GOT3 (cell line): ENCODE measurements at regions not wholly inside any gene's neighbourhood (a gene's known extent, or its start where the extent isn't known, plus 50 kb on each side); places are given as distances from the start of the nearest gene placed in this dataset.
A peak's percentile ranks its signal among the peaks of the same experiment; 100 is the strongest.
"Not testable (repeated sequence)": the region's sequence is repeated elsewhere in the genome, so short reads cannot be mapped to it uniquely, and the experiment has no call there.

Source experiments
- DNase-seq: peaks from one replicate; lab custom pipeline; 2025; ENCODE audit warnings: mixed read lengths; lab: John Stamatoyannopoulos, UW

- no peak for DNase-seq
Measured at GRCh38 chr11:86749821-86750401, 50.4 kb upstream of the PRSS23 start.

DNA sequence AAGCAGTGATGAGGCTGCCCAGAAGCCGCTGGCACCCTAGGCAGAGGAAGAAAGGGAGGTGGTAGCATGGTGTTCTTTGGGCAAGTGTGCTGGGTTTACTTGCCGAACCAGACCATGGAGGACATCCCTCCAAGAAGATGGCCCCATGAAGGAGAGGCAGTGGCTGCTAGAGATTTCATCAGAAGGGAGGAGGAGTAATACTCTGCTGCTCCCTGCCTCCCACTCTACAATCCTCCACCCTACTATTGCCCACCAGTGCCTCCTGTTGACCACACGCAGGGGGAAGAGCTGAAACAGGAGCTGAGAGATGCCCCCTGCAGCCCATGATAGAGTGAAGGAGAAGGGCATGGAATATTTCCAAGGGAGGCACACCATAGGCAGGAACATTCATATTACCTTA, 51.0 kb upstream of the PRSS23 start:
- no peak for DNase-seq

GRCh38 chr11:86748296-86748695, 52.0 kb upstream of the PRSS23 start:
- no peak for DNase-seq

- DNase-seq: no peak
Measured at GRCh38 chr11:86747801-86748200, 52.5 kb upstream of the PRSS23 start.

DNA sequence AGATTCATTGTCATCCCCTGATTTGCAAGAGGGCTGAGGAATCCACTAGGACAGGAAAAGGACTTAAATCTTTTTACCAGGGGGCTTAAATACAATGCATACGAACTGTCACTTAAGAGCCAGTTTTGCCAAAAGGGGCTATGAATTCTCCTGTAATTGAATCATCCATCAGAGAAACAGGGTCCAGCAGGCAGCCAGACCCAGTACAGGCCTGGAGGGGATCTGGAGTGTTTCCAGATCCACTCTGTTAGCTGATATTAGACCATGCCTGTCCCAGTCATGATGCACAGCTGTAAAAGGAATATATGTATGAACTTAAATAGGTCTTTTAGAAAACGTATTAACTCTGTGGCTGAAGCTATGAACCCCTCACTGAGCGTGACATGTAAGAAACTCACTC, 53.8 kb upstream of the PRSS23 start:
- no peak for DNase-seq

DNA sequence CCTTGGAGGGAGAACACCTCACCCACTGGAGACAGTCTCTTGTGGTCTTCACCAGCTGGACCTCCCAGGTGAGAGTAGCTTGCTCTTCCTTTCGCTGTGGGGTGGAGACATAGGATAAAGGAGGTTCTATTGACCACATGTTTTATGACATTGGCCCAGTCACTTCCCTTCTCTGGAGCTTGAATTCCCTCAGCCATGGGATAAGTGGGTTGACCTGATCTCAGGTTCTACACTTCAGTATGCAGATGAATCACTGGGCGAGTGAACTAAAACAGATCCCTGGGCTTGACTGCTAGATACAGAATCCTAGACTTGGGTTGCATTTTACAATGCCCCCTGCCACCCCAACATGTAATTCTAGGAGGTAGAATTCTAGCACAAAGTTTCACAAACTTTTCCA, 54.8 kb upstream of the PRSS23 start:
- DNase-seq: no peak

GRCh38 chr11:86743223-86744118, 56.9 kb upstream of the PRSS23 start:
- DNase-seq: peak; percentile 28

DNA sequence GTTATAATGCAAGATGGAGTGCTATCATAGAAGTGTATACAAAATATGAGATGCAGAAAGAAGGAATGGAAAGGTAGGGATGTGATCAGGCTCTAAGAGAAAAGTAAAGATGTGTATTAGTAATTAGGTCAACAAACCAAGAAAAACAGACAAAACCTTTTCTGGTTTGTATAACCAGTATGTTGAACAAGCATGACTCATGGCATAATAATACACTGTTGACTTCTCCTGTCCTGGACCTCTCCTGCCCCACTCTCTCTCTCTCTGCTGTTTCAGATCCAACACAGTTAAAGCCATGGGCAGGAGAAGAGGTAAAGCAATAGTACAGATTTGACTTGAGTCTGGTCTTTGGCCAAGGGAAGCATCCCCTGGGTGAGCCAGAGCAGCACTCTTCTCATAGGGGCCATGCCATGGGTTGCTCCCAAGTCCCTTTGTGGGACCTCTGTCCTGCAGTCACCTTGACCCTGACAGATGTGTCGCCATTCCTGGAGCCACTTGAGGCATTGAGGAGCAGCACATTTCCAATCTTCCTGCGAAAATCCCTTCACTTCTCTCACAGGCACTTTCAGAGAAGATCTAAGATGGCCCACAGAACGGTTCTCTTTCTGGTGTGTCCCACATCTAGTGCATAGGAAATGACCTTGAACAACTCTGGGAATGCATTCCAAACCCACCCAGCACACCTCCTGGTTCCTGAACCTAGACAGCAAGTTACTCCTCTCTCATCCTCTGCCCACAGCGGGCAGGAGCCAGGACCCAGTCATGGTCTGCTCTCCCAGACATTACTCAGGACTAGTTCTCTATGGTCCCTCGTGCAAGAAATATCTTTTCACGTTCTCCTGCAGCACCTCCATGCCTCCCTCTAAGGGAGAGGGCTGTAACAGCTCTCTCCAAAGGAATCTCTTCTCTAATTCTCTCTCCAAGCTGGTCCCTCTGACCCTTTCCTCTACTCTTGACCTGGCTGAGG, 58.2 kb upstream of the PRSS23 start:
- DNase-seq: no peak

GRCh38 chr11:86741484-86741835, 58.9 kb upstream of the PRSS23 start:
- no peak for DNase-seq

DNA sequence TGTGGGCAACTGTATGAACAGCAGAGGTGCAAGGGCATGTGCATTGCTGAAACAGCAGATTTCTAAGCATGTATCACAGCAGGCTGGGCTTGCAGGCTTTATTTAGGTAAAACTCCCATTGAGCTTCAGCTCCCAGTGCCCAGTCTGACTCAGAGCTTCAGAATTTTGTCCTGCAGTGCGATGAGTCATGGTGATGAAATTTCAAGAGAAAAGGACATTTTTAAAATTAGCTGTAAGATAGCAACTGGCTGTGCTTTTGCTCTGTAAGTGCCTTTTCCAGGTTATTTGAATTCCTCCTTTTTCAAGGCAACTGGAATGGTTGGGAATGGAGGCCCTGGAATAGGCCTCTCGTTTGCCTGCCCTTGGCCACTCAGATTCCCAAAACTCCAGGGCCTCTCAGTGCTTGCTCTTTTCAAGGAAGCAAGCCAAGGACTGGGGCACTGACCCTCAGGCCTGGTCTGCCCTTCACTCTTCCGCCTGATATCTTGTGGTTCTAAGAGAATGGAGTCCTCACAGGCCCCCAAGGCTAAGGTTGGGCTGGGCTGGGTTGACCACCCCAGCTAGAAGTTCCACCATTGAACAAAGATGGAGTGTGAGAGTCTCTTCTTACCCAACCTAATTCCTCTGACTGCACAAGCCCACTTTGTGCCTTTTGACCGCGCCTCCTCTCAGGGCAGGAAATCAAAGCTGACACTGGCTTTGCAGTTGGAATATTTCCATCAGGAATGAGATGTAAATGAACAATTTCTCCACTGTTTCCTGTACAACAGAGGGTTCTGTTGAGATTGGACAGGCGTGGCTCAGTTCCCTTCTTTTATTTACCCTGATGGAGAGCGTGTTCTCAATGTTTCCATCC, 59.5 kb upstream of the PRSS23 start:
- no peak for DNase-seq

DNA sequence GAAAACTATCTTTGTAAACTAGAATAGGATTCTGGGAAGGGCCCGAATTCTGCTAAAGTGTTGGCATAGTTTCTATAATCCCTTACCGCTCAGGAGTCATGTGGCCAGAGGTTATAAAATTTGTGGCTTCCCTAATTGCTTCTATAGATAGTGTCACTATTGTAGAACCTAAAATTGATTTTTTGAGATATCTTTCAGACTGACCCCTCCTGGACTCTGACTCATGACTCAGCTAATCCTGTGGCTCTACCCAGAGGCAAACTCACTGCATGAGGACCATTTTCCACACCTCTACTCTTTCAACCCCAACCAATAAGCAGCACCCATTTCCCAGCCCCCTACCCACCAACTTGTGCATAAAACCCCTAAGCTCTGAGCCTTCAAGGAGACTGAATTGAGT, 61.8 kb upstream of the PRSS23 start:
- DNase-seq: no peak

GRCh38 chr11:86737737-86738136, 62.6 kb upstream of the PRSS23 start:
- no peak for DNase-seq

DNA sequence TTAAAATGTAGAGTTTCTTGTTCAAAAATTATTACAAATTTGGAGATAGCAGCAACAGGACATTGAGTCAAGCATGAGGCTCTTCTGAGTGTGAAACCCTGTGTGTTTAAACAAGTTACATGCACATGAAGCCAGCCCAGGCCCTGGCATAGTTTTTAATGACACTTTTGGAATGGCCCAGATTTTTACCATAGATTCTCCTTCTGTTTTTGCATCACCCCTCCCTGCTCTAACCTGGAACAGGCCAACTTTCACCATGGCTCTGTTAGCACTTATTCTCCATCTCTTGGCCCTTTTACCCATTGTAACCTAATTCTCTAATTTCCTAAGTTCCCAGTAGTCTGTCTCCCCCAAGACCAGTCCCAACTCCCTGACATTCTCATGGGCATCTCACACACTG, 63.1 kb upstream of the PRSS23 start:
- DNase-seq: no peak

DNA sequence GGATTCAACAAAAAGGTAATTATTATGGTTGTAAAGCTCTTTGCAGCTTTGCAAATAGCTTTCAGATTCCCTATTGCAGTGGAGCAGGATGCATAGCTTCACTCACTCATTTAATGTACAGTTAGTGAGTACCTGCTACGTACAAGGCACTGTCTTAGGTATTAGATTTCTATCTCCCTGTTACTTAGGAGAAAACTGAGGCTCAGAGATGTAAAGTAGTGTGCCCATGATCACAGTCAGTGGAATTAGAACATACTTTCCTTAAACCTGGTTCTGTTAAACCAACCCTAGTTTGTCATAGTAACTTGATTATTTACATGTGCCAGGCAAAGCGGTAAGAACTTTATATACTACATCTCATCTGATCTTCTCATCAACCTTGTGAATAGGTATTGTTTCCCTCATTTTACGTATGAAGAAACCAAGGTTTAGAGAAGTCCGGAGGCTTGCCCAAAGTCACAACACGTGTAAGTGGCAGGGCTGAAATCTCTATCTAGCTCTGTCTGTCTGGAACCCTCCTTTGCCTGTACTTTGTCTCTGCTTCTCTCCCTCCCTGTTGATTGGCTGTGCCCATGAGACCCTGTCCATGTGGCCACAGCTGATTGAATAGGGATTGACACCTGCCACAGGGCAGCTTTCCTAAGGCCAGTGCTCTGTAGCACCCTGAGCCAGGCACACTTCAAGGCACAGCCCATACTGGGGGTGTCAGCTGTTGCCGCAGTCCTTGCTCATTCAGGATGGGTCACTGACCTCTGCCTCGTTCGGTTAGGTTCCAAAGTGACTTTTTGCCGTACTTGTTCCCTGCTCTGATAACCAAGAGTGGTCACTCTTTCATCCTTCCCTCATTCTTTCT, 63.8 kb upstream of the PRSS23 start:
- no peak for DNase-seq

GRCh38 chr11:86735451-86736290, 63.3 kb upstream of the ME3 start:
- DNase-seq: no peak

- not testable (repeated sequence) for DNase-seq
Measured at GRCh38 chr11:86732739-86733138, 60.3 kb upstream of the ME3 start.

DNA sequence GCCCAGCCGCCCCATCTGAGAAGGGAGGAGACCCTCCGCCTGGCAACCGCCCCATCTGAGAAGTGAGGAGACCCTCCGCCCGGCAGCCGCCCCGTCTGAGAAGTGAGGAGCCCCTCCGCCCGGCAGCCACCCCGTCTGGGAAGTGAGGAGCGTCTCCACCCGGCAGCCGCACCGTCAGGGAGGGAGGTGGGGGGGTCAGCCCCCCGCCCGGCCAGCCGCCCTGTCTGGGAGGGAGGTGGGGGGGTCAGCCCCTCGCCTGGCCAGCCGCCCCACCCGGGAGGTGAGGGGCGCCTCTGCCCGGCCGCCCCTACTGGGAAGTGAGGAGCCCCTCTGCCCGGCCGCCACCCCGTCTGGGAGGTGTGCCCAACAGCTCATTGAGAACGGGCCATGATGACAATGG, 59.9 kb upstream of the ME3 start:
- DNase-seq: not testable (repeated sequence)

- DNase-seq: not testable (repeated sequence)
Measured at GRCh38 chr11:86729576-86729975, 57.2 kb upstream of the ME3 start.

- no peak for DNase-seq
Measured at GRCh38 chr11:86728562-86728961, 56.1 kb upstream of the ME3 start.
